ENCODE measurements at regions not wholly inside any gene's neighbourhood (a gene's known extent, or its start where the extent isn't known, plus 50 kb on each side); places are given as distances from the start of the nearest gene placed in this dataset.
"Not testable (repeated sequence)": the region's sequence is repeated elsewhere in the genome, so short reads cannot be mapped to it uniquely, and the experiment has no call there.

- no peak for DNase-seq (ENCODE audit: low spot score)
Measured at GRCh38 chr4:181006499-181007260, 1236.5 kb upstream of the TENM3 start.

DNA sequence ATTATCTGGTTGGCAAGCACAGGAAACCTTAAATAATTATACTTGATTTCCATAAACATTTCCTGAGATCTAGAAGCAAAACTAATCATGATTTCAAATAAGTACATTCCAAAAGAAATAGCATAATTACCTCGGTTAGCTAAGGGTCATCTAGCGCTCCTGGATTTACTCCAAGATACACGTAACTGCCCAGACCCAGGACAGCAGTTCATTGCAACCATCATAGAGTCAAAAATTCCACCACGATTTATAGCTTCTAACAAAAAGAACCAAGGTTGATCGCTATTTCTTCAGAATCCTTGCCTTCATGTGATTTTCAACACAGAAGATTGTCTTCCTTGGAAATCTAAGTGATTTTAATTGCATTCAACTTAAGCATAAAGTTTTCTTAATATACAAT lies 1235.5 kb upstream of the TENM3 start:
- no peak for DNase-seq (ENCODE audit: low spot score)

- DNase-seq (ENCODE audit: low spot score) = no peak
Measured at GRCh38 chr4:181008164-181008563, 1235.0 kb upstream of the TENM3 start.

GRCh38 chr4:181013162-181013561 lies 1230.0 kb upstream of the TENM3 start:
- DNase-seq (ENCODE audit: low spot score) = no peak

DNA sequence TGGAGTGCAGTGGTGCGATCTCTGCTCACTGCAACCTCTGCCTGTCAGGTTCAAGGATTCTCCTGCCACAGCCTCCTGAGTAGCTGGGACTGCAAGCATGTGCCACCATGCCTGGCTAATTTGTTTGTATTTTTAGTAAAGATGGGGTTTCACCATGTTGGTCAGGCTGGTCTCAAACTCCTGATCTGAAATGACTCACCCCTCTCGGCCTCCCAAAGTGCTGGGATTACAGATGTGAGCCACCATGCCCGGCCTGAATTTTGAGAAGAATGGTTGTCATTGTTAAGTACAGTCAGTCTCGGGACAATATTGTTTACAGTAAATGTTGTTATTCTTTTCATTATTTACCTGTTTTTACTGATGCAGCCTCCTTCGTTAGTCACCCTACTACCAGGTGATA lies 1226.2 kb upstream of the TENM3 start:
- DNase-seq (ENCODE audit: low spot score) = no peak

DNA sequence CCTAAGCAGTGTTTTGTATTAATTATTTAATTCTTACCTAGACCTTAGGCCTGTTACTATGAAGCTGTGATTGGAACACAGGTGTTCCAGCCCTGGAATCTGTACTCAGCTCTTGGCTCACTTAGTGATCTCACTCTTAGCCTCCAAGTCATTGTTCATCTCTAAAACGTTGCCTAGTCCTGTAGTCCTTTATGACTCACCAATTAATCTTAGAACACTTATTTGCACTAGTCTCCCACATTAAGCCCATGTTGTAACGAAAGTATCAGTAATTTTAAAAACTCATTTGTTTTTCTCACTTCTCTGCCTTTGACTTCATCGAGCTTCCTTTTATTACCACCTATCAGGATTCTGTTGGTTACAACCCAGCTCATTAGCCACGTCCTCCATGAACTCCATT lies 1224.7 kb upstream of the TENM3 start:
- DNase-seq (ENCODE audit: low spot score) = no peak

- DNase-seq (ENCODE audit: low spot score) = no peak
Measured at GRCh38 chr4:181018913-181019312, 1224.3 kb upstream of the TENM3 start.

DNA sequence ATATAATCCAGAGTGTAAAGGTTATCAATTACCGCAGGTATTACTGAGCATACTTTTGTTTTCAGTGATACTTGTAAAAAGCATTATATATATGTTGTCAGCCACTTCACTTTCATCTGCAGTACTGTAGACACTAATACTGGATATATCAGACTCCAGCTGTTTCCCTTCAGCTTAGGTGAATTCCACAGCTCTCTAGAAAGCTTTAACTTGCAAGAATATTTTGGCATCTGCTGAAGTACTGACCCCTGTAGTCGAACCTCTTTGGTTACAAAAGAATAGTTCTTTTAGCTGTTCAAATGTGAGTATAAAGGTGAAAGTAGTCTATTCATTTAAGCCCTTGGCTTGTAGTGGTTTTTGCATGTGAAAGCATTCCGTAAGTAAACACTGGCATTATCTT lies 1222.7 kb upstream of the TENM3 start:
- DNase-seq (ENCODE audit: low spot score) = no peak

GRCh38 chr4:181021213-181021612 lies 1222.0 kb upstream of the TENM3 start:
- DNase-seq (ENCODE audit: low spot score) = no peak

GRCh38 chr4:181030135-181030921 lies 1212.9 kb upstream of the TENM3 start:
- not testable (repeated sequence) for DNase-seq (ENCODE audit: low spot score)

GRCh38 chr4:181030961-181031360 lies 1212.2 kb upstream of the TENM3 start:
- no peak for DNase-seq (ENCODE audit: low spot score)

DNA sequence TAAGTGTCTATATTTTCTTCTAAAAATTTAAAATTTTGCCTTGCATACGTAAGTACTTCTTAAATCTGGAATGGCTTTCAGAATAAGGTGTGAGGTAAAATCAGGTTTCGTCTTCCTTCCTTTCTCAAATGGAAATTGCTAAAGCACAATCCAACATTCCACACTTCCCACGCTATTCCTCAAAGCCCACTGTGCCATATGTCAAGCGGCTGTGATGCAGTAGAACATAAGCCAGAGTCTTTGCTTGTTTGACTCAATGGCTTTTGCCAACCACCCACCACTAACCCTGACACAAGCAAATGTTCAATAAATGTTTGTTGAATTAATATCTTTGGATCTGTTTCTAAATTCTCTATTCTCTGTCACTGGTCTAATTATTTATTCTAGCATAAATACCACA lies 1199.7 kb upstream of the TENM3 start:
- no peak for DNase-seq (ENCODE audit: low spot score)

- DNase-seq (ENCODE audit: low spot score) = no peak
Measured at GRCh38 chr4:181046809-181047208, 1196.4 kb upstream of the TENM3 start.

GRCh38 chr4:181051931-181052330 lies 1191.3 kb upstream of the TENM3 start:
- no peak for DNase-seq (ENCODE audit: low spot score)

DNA sequence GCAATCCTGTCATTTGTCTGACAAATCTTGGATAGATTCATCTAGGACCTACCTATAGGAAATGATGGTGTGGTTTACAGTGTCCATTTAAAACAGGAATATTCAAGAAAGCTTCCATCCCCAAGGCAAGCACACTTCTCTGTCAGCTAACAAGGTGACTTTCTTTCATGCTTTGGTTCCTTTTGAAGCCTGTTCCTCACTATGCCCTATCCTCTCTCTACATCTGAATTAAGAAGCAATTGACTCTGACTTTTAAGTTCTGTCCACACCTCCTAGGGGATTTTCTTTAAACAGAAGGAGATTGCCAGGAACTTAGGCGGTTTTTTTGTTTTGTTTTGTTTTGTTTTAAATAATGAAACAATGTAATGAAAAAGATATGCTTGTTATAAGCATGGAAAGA lies 1181.4 kb upstream of the TENM3 start:
- no peak for DNase-seq (ENCODE audit: low spot score)

GRCh38 chr4:181063212-181063611 lies 1180.0 kb upstream of the TENM3 start:
- no peak for DNase-seq (ENCODE audit: low spot score)

DNA sequence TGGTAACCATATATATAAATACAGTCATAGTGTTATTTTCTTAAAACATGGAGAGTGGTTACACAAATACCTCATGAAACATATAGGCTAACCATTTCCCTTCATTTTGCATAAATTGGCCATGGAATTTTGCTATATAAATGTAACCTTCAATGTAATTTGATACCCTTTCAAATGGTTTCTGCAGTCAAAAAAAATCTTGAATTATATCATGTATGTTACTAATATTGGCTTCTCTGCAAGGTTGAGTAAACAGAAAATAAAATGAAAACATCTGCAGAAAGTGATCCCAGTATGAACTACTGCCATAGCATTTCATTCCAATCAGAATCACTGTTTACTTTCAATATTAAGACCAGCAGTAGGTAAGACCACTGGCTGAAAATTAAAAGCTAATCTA lies 1165.9 kb upstream of the TENM3 start:
- DNase-seq (ENCODE audit: low spot score) = no peak

- DNase-seq (ENCODE audit: low spot score) = no peak
Measured at GRCh38 chr4:181078196-181078595, 1165.0 kb upstream of the TENM3 start.

DNA sequence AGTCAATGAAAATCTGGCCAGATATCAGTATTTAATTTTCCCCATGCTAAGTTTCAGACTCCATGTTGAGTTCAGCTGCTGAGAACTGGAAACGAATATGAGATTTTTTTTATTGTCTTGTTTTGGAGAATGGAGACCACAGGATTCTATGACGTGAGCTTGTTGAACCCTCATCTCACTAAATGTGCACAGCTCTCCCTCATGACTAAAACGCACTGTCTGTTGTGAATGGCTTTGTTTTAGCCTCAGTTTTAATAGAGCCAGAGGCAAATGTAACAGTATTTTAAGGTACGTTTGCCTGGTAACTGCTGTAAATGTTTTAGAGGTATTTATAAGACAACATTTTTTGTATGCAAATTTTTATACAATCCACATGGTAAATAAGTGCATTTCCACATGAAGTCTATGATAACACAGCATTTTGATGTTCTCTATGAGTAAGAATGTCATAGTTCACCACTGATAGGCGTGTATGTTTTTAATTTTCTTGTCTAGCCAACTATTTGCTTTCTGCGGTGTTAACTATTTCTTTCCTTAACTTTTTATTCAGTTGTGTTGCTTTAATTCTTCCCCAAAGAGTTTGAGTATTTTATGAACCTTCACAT lies 1159.3 kb upstream of the TENM3 start:
- DNase-seq (ENCODE audit: low spot score) = no peak

GRCh38 chr4:181085557-181085956 lies 1157.6 kb upstream of the TENM3 start:
- DNase-seq (ENCODE audit: low spot score) = no peak

GRCh38 chr4:181105487-181105886 lies 1137.7 kb upstream of the TENM3 start:
- DNase-seq (ENCODE audit: low spot score) = no peak

- DNase-seq (ENCODE audit: low spot score) = no peak
Measured at GRCh38 chr4:181106398-181106797, 1136.8 kb upstream of the TENM3 start.

- no peak for DNase-seq (ENCODE audit: low spot score)
Measured at GRCh38 chr4:181108237-181108636, 1135.0 kb upstream of the TENM3 start.

Measured in globus pallidus (tissue), 1 donor.